ENCODE measurements at regions not wholly inside any gene's neighbourhood (a gene's known extent, or its start where the extent isn't known, plus 50 kb on each side); places are given as distances from the start of the nearest gene placed in this dataset.

- TF ChIP-seq CTCF (IDR thresholded peaks at IDR 0.05) (no peak), POLR2A (IDR thresholded peaks at IDR 0.05) (no peak)
Observed at GRCh38 chr9:30258094-30258493, 2126.3 kb upstream of the ACO1 start.

Data from testis (tissue), 2 donors.